Stimulated activated CD8-positive, alpha-beta memory T cell treated with anti-CD3 and anti-CD28 coated beads, Interleukin-7, amount 100 ng/mL, for 4 hours (primary cell): ENCODE measurements at regions not wholly inside any gene's neighbourhood (a gene's known extent, or its start where the extent isn't known, plus 50 kb on each side); places are given as distances from the start of the nearest gene placed in this dataset.

Experiments used
- DNase-seq, 2 donors: peaks; one replicate each; pipeline ENCODE4 v3.0.0-alpha.2; 2020; ENCODE audit warnings: low read depth in 2 of 2

DNA sequence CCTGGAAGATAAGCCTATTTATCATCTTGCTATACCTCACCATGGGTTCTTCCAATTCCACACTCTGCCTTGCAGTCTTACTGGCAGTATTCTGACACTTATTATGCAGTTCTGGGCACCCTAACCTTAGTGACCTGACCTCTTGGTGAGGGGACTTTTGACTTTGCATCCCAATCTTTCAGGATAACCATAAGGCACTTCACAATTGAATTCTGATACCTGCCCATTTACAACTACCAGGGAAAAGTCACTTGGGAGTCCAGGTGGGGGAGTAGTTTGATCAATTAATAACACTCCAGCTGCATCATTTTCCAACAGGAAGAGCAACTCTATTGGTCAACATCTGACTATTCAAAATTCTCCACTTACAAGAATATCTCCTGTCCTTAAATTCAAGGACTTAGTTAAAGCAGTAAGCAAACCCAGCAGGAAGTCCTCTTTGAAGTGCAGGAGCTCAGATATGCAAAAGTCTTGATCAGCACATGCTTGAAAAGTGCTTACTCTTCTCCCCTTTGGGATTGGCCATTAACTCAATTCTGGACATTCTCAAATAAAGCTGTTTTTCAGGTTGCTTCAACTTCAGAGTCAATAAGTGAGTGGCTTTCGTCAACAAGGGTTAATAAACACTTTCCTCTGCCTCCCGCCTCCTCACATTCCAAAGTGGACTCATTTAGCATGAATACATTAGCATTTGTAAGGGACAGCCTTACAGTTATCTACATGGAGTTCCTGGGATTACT lies 177.4 kb upstream of the NRIP1 start:
- no peak for DNase-seq

GRCh38 chr21:15242906-15243305 lies 178.1 kb upstream of the NRIP1 start:
- no peak for DNase-seq

DNA sequence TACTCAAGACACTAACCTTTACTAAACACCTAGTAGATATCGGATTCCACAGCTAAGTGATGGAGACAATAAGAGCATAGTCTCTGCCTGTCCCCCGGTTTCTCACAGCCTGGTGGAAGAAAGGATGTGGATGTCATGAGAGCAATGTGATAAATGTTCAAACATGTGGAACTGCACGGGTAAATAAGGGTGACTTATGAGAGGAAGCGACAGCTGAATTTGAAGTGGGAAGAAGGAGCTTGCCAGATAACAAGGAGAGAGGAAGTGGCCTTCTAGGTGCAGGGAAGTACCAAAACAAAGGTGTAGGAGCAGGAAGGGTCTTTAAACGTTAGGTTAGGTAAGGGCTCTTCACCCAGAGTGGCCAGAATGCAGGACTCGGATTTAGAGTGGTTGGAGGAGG lies 178.6 kb upstream of the NRIP1 start:
- no peak for DNase-seq

DNA sequence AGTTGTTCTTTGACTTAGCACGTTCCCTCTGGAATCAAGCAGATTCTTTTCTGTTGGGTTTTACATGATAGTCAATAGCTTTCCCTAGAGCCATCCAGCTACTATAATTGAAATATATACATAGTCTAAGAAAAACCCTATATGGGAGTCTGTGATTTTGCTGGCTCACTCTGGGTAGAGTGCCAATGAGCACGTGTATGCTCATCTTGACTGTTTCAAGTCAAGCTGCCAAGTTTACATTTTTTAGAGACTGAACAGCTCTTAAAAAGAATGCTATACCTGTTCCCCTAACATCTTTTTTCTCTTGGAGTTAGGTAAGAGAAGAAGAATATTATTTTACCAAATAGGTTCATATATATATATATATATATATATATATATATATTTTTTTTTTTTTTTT lies 182.8 kb upstream of the NRIP1 start:
- DNase-seq = no peak

DNA sequence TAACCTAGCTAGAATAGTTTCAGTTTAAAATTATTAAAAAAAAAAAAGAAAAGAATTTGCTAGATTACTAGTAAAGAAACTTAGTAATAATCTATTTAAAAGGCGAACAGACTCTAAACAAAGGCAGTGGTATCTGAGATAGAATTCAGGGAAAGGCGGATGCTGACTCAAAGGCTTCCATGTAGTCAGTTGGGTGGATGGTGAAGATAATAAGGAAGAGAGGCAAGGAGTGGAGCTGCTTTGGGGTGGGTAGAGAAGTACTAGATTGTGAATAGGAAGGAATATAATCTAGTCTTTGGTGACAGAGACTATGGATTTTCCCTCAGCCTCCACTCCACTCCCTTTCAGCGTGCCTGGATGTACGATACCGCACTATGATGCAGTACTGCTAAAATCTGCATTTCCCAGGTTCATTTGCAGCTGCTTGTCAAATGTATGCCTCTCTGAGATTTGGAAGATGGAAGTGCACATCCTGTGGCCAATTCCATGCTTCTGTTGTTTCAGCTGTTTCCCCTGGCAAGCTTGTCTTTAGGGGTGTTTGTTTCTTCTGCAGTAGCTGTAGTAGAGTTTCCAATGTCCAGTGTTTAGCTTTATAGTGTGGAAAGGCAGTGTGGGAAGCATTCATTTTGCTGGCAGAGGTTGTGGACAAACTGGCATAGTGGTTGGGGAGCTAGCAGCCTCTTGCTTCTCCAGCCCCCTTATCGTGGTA lies 184.6 kb upstream of the NRIP1 start:
- no peak for DNase-seq

DNA sequence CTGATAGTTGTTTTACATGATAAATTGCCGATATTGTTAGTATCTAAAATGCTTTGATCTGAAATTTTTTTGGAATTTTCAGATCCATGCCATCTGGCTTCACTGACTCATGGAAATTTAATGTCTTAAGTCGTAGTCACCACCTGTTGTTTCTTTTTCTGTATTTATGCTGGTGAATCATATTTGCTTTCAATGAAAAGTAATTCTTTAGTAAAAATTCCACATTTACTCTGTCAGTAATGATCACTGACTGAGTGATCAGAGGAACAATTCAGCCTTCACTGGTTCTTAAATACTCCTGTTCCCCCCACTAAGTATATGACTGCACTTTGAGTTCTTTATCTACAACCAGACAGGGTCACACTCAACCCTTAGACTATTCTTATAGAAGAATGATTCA lies 185.6 kb upstream of the NRIP1 start:
- DNase-seq = no peak

DNA sequence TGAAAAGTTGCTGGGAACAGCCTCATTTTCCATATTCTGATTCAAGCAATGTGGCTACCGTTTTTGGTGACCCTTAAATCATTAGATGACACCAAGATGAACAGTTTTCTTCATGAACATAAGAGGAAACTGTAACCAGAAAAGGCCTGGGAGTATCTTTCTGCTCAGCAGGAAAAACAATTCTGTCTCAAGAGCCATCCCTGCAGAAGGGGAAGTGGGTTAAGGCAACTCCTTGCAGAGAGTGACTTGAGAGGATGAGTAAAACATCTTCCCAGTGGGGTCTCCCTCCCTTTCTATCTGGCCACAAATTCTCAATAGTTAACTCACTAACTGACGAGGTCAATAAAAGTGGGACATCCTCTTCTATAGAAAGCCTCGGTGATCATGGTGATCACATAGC lies 187.6 kb upstream of the NRIP1 start:
- no peak for DNase-seq

GRCh38 chr21:15254111-15254510 lies 189.3 kb upstream of the NRIP1 start:
- DNase-seq = no peak

GRCh38 chr21:15255261-15255660 lies 190.5 kb upstream of the NRIP1 start:
- no peak for DNase-seq

- no peak for DNase-seq
Measured at GRCh38 chr21:15255763-15256162, 191.0 kb upstream of the NRIP1 start.

DNA sequence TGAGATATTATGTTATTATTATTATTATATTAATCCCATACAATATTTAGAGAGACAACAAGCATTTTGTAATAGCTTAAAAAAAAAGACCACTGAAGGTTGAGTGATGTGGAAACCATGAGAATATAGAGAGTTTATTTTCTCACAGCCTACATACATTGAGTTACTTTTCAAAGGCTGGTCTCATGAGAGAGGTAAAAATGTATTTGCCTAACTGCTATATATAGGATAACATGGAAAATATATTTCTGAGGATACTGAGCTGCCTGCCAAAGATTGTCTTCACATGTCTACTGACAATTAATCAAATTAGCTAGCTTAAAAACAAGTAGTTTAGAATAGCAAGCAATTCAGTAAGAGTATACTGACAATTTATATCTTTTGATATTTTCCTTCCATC lies 192.2 kb upstream of the NRIP1 start:
- DNase-seq = no peak

DNA sequence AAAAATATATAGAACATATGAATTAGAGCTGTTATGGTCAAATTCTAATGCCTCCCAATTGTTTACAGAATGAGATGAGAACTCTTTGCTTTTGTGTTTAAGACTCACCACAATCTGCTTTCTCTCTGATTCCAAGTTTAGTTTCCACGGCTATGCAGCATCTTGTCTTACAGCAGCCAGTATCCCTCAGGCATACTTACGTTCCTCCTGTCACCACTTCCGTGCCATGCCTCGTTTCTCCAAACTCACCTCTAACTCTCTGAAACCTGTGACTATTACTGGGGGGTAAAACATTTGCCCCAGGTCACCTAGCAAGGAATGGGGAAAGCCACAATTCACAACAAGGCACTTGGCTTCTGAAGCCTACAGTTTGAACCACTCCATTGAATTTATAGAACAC lies 192.8 kb upstream of the NRIP1 start:
- DNase-seq = no peak

GRCh38 chr21:15259824-15260223 lies 195.0 kb upstream of the NRIP1 start:
- no peak for DNase-seq

GRCh38 chr21:15260604-15261003 lies 195.8 kb upstream of the NRIP1 start:
- DNase-seq = no peak

DNA sequence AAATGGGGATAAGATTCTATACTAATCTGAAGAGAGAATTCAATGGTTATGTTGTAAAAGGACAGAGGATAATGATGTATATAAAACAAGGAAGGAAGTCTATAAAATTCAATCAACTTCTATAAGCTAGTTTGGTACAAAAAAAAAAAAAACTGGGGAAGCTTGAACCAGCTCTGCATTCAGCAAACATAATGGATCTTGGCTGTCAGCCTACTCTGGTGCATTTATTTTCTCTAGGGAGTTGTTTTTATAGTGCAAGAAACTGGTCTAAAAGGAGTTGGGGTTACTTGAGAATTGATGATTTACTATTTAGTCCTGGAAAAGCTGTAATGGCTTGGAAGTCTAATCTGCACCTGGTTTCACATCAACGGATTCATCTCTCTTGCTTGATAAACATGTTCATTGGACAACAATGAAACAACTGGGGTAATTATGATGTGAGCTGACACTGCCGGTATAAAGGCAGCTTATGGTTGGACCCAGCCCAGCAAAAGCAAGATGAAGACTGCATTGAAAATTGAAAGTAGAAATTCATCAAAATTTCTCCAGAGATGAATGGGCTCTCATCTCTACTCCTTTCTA lies 199.4 kb upstream of the NRIP1 start:
- no peak for DNase-seq

GRCh38 chr21:15272171-15272570 lies 207.4 kb upstream of the NRIP1 start:
- no peak for DNase-seq

DNA sequence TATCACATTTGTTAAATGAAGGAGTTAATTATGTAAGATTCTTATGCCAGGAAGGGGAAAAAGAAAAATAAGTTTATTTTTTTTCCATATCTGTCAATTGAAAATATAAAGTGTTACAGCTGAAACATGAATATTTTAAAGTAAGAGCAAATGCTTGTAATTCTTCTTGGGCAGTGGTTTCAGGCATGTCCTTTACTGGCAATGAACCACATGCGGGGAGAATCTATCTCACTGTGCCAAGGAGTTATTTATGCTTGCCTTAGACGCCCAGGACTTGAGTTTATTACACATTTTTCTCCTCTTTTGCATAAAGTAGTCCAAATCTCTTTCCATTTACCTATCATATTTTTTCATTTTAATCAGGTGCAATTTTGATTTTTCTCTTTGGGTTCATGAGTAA lies 207.8 kb upstream of the NRIP1 start:
- DNase-seq = no peak

- DNase-seq = no peak
Measured at GRCh38 chr21:15273244-15273643, 208.4 kb upstream of the NRIP1 start.

DNA sequence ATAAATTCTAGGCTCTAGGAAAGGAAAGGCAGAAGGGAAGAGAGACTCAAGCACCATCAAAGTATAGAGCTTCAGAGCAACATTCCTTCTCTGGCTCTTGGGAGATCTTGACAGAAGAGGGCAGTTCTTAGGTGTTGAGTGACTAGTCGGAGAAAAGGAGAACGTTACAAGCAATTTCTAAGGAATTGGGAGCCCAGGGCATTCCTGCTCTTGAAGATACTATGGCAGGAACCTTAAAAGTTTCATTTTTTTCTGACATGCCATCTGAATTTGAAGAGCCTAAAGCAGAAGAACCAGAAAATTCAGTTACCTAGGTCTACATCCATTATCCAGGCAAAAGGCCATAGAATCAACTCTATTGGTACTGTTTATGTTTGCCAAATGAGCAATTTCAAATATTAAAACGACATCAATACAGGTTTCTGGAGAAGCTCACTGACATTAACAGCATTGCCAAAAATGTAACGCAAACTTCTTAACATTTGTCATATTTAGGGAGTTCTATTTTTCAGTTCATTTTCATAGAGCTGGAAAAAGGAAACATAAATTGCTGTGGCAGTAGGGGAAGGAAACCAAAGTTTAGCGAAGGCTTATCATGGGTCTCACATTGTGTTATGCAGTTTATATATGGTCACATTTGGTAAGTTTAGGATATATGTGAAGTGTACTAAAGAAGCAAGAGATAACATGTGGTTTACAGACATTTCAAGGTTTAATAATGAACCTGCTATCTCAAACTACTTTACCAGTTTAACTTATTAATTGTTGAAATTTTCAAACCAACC lies 210.1 kb upstream of the NRIP1 start:
- DNase-seq = no peak

- DNase-seq = no peak
Measured at GRCh38 chr21:15275615-15276235, 210.9 kb upstream of the NRIP1 start.

DNA sequence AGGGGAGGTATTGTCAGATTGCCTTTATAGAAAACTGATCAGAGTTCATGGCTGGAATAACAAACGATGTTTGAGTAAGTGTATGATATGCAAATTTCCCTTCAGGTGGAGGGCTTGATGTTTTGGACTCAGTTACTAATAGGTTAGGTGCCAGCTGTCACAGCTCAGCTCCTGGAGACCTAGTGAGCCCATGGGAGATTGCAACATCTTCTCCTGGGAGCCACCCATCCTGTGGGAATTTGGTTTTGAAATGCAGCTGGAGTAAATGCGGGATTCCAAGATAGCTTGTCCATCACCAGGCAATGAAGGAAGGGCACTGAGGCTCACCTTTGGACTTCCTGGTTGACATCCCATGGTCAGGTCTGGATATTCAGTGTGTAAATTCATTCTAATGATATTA lies 211.4 kb upstream of the NRIP1 start:
- DNase-seq = no peak

DNA sequence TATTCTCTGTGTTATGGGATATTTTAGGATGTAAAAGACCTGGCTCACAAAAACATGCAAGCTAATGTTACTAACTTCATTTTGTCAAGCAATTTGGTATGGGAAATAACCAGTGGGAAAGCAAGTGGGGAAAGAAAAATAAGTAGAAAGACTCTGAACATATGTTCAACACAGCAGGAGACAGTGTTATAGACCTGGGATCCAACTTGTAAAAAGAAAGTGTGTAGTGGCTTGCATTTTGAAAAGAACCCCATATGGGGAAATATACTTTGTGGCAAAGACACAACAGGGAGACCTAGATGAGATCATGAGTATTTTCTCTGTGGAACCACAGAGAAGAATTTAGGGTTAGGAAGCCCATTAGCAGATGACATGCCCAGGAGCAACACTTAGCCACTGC lies 212.7 kb upstream of the NRIP1 start:
- DNase-seq = no peak
